ENCODE measurements at regions not wholly inside any gene's neighbourhood (a gene's known extent, or its start where the extent isn't known, plus 50 kb on each side); places are given as distances from the start of the nearest gene placed in this dataset.

GRCh38 chr3:96169111-96169766, 645.2 kb upstream of the EPHA6 start:
- TF ChIP-seq POLR2AphosphoS5 (IDR thresholded peaks at IDR 0.05; ENCODE audit: low read depth, low read length) (no peak), CTCF (IDR thresholded peaks at IDR 0.05) (no peak), TCF7L2 (IDR thresholded peaks at IDR 0.05; ENCODE audit: low read depth, low read length) (no peak), SIN3A (IDR thresholded peaks at IDR 0.05; ENCODE audit: borderline replicate concordance, insufficient read depth, low read depth, low read length) (no peak)
